GM23338 (cell line): ENCODE measurements at regions not wholly inside any gene's neighbourhood (a gene's known extent, or its start where the extent isn't known, plus 50 kb on each side); places are given as distances from the start of the nearest gene placed in this dataset.

Experiments used
- CTCF ChIP-seq, 2 experiments: fragments of 200-600 bp in 1 of 2; sonication (generic) in 1 of 2; conservative IDR thresholded peaks; 2 replicates each; pipeline versions ENCODE4 v1.5.1 to v1.6.1; 2016 to 2017; ENCODE audit warnings: antibody characterized with exemption in 2 of 2, low read depth in 2 of 2, mild to moderate bottlenecking in 2 of 2, moderate library complexity in 1 of 2
- POLR2AphosphoS5 ChIP-seq: IDR thresholded peaks from 2 replicates; pipeline ENCODE4 v1.6.1; 2016; ENCODE audit warnings: antibody characterized with exemption, low read depth
- REST ChIP-seq: IDR thresholded peaks from one replicate; pipeline ENCODE4 v1.6.1; 2018; ENCODE audit warnings: antibody characterized with exemption; ENCODE audit not compliant: unreplicated experiment

- TF ChIP-seq CTCF (conservative IDR thresholded peaks at IDR 0.05; ENCODE audit: low read depth in 2 of 2): no peak
- no peak for TF ChIP-seq REST
- TF ChIP-seq POLR2AphosphoS5: no peak
Observed at GRCh38 chr1:79694241-79694640, 687.7 kb upstream of the ADGRL4 start.
